Keratinocyte (primary cell): ENCODE measurements at regions not wholly inside any gene's neighbourhood (a gene's known extent, or its start where the extent isn't known, plus 50 kb on each side); places are given as distances from the start of the nearest gene placed in this dataset.

Experiments used
- CTCF ChIP-seq, 3 experiments: IDR thresholded peaks in 1 of 3; conservative IDR thresholded peaks in 1 of 3; optimal IDR thresholded peaks in 1 of 3; 2 replicates in 2 of 3; 3 replicates in 1 of 3; pipeline versions ENCODE3 to v1.5.1; 2011; ENCODE audit warnings: low read length in 3 of 3, mild to moderate bottlenecking in 3 of 3, moderate library complexity in 2 of 3, control low read depth in 1 of 3, inconsistent platforms in 1 of 3; ENCODE audit not compliant: insufficient read depth in 2 of 3; ENCODE audit errors: extremely low read depth in 1 of 3
- EZH2 ChIP-seq: IDR thresholded peaks from one replicate; pipeline ENCODE4 v1.6.1; 2012; ENCODE audit warnings: inconsistent platforms, mild to moderate bottlenecking, low read length, moderate library complexity

DNA sequence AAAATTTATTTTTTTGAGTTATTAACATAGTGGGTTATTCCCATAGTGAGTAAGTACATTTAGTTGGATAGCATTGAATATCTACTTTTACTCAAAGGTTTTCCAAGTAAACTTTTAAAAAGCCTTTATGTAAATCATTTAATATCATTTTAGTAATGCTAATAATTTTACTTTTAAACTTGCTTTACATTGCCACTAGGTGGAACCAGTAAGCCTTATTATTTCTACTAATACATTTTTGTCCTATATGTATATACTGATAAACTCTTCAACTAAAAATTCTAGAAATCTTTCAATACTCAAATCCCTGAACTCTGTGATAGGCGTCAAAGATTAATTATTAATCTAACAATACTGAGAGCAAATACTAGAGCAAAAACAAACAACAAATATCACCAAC lies 1709.2 kb upstream of the PCDH20 start:
- peak in 2 of 3 experiments; percentile 5 to 13 for TF ChIP-seq CTCF (optimal IDR thresholded peaks at IDR 0.05 in 1 of 3, IDR thresholded peaks at IDR 0.05 in 1 of 3, conservative IDR thresholded peaks at IDR 0.05 in 1 of 3; ENCODE audit: extremely low read depth in 1 of 3, insufficient read depth in 2 of 3, low read length in 3 of 3)
- TF ChIP-seq EZH2: no peak
